Liver (tissue), 3 donors: ENCODE measurements at regions not wholly inside any gene's neighbourhood (a gene's known extent, or its start where the extent isn't known, plus 50 kb on each side); places are given as distances from the start of the nearest gene placed in this dataset.

Source experiments
- CTCF ChIP-seq: fragments of 150-350 bp; IDR thresholded peaks from 2 replicates; pipeline ENCODE4 v1.5.1; 2017; ENCODE audit warnings: improper control_type of control experiment, low read depth, low read length; ENCODE audit not compliant: missing input control
- FOXA1 ChIP-seq: IDR thresholded peaks from 2 replicates; pipeline ENCODE4 v1.6.1; 2016; ENCODE audit warnings: antibody characterized with exemption
- JUND ChIP-seq, 2 donors: IDR thresholded peaks; 2 replicates each; pipeline ENCODE4 v1.6.1; 2016; ENCODE audit warnings: antibody characterized with exemption in 2 of 2
- MAX ChIP-seq: IDR thresholded peaks from 2 replicates; pipeline ENCODE4 v1.6.1; 2016; ENCODE audit warnings: antibody characterized with exemption
- RAD21 ChIP-seq, 2 donors: IDR thresholded peaks; 2 replicates each; pipeline ENCODE4 v1.6.1; 2016; ENCODE audit warnings: antibody characterized with exemption in 2 of 2, mild to moderate bottlenecking in 2 of 2
- SP1 ChIP-seq: IDR thresholded peaks from 2 replicates; pipeline ENCODE4 v1.6.1; 2018; ENCODE audit warnings: antibody characterized with exemption, mild to moderate bottlenecking
- donor health status: healthy.
- donor health status: healthy.

- TF ChIP-seq CTCF (no peak), RAD21 (IDR thresholded peaks at IDR 0.05) (no peak), MAX (no peak), FOXA1 (no peak), JUND (IDR thresholded peaks at IDR 0.05) (no peak), SP1 (no peak)
These were observed 465.3 kb downstream of the BRD1 start for GRCh38 chr22:49362211-49362839.
